PC-3 (cell line): ENCODE measurements at regions not wholly inside any gene's neighbourhood (a gene's known extent, or its start where the extent isn't known, plus 50 kb on each side); places are given as distances from the start of the nearest gene placed in this dataset.

Source experiments
- EZH2 ChIP-seq: fragments of 300-600 bp; sonication (generic); IDR thresholded peaks from one replicate; pipeline ENCODE4 v1.6.1; 2017; ENCODE audit warnings: antibody characterized with exemption, mild to moderate bottlenecking, low read length; ENCODE audit not compliant: unreplicated experiment
- TF ChIP-seq, protein P1 (sequence below): fragments of 300-600 bp; sonication (generic); conservative IDR thresholded peaks from 2 replicates; pipeline ENCODE4 v1.5.1; 2017; ENCODE audit warnings: antibody characterized with exemption, low read depth, mild to moderate bottlenecking, low read length

DNA sequence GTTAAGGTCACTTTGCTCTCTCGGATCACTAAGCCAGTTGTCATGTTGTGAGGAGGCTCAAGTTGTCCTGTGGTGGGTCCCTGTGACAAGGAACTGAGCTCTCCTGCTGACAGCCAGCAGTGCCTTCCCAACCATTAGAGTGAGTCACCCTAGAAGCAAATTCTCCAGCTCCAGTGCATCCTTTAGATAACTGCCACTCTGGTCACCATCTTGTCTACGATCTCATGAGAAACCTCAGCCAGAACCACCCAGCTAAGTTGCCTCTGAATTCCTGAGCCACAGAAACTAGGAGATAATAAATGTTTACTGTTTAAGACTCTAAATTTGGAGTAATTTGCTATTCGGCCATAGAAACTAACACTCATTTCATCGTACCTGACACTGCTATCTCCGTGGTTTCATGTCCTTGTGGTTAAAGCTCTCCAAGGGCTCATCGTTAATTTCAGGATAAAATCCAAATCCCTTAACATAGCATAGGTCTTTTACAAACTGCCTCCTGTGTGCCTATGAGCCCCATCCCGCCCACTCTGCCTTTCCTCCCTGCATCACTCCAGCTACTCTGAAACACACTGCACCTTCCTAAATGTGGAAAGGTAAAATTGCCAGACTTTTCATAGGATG, 56.5 kb upstream of the WIPF3 start:
- TF ChIP-seq, protein P1, sequence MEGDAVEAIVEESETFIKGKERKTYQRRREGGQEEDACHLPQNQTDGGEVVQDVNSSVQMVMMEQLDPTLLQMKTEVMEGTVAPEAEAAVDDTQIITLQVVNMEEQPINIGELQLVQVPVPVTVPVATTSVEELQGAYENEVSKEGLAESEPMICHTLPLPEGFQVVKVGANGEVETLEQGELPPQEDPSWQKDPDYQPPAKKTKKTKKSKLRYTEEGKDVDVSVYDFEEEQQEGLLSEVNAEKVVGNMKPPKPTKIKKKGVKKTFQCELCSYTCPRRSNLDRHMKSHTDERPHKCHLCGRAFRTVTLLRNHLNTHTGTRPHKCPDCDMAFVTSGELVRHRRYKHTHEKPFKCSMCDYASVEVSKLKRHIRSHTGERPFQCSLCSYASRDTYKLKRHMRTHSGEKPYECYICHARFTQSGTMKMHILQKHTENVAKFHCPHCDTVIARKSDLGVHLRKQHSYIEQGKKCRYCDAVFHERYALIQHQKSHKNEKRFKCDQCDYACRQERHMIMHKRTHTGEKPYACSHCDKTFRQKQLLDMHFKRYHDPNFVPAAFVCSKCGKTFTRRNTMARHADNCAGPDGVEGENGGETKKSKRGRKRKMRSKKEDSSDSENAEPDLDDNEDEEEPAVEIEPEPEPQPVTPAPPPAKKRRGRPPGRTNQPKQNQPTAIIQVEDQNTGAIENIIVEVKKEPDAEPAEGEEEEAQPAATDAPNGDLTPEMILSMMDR, result no peak
- TF ChIP-seq EZH2, result no peak
